GM21737 (cell line): ENCODE measurements at regions not wholly inside any gene's neighbourhood (a gene's known extent, or its start where the extent isn't known, plus 50 kb on each side); places are given as distances from the start of the nearest gene placed in this dataset.

ENCODE experiments used
- ATAC-seq: cut with Tn5 transposase; IDR thresholded peaks from one replicate; pipeline ENCODE4 v1.9.1; 2021; ENCODE audit warnings: mild to moderate bottlenecking, moderate library complexity; ENCODE audit not compliant: unreplicated experiment

DNA sequence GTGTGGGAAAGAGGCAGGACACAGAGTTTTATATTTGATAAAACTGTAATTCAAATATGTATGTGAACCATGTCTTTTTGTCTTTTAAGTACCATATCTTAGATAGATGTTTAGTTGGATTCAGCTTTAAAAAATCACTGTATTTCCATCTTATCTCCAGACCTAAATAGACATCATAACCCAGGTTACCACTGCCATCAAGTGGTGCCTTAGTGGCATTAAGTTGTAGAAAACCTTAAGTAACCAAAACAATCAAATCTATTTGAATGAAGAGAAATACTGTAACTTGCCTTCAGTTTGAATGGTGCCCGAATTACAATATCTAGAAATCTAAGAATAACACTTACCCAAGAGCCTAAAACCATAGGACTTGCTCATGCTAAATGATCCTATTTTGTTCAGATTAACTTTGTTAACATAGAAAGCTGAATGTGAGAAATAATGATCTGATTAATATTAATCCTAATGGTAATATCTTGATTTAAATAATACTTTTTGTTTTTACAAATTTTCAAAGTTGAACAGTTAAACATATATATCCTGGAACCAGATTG is 92.5 kb upstream of the MAP2 start:
- no peak for ATAC-seq

DNA sequence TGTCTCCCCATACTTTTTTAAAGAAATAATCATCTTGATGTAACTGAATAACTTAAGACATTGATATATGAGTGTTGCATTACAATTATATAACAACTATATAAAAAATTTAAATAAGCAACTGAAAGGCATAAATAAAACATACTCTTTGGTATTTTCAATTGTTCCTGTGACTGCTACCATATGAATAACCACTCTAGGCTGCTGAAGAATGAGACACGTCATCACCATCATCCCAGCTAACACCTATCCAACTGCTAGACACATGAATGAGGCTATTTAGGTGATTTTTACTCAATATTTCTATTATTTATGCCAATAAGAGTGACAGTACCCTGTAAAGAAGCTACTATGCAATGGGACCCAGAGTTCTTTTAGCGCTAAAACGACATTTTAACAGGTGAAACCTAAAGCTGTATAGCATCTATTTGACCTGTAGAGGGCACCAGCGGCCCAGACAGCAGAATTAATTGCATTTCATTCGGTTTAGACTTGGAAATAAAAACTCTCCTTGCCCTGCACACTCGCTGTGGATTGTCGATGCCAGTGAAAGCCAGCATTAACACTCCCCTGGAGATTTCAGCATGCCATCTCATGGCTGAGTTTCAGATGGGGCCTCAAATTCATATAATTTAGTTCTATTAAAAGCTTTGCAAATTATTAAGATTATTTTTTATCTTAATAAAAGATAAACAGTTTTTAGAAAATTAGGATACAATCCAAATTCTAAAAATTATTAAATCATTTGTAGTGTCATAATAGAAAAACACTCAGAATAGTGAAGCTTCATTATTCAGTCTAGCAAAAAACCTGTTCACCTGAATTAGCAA is 89.4 kb upstream of the MAP2 start:
- peak; percentile 80 for ATAC-seq

GRCh38 chr2:209340522-209340921 is 83.3 kb upstream of the MAP2 start:
- ATAC-seq = no peak

- ATAC-seq = no peak
Measured at GRCh38 chr2:209344349-209344748, 79.5 kb upstream of the MAP2 start.

DNA sequence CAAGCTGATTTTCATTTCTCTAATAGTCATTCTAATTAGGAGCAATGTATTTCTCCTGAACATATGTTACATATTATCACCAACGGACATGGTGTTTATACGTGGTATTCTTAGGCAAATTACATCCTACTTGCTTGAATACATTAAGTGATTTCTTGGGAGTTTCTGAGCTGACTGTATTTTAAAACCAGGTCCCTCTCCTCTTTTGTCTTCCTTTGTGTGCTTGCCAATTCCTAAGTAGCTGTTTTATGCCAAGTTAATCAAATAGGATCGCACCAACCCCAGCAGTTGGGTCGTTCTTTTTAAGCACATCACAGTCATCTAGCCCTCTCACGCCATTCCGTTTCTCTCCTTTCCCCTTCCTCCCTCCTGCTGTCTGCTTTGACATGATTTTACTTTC is 75.4 kb upstream of the MAP2 start:
- ATAC-seq = no peak

GRCh38 chr2:209351636-209352035 is 72.2 kb upstream of the MAP2 start:
- ATAC-seq = no peak

- no peak for ATAC-seq
Measured at GRCh38 chr2:209358992-209359391, 64.9 kb upstream of the MAP2 start.

- no peak for ATAC-seq
Measured at GRCh38 chr2:209367075-209367747, 56.6 kb upstream of the MAP2 start.

DNA sequence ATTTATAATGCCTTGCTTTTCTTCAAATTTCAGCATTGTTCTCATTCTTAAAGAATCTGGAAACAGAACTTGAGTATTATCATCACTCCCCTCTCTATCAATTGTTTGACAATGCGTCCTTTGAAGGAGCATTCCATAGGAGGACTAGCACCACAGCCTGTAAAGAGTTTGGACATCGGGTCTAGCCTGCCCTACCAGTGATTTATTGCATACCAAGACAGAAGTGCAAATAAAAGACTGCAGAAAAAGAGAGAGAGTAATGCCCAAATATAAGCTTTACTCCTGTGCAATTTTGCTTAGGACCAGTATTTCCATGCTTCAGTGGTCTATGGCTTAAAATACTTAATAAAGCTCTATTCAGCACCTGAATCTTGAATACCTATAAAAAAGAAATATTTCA is 55.4 kb upstream of the MAP2 start:
- no peak for ATAC-seq

GRCh38 chr2:209368914-209369313 is 54.9 kb upstream of the MAP2 start:
- ATAC-seq = no peak

- no peak for ATAC-seq
Measured at GRCh38 chr2:209369656-209370055, 54.2 kb upstream of the MAP2 start.

GRCh38 chr2:209371407-209371806 is 52.4 kb upstream of the MAP2 start:
- ATAC-seq = no peak
